IPS DF 6.9 (cell line): ENCODE measurements at regions not wholly inside any gene's neighbourhood (a gene's known extent, or its start where the extent isn't known, plus 50 kb on each side); places are given as distances from the start of the nearest gene placed in this dataset.

Experiments used
- DNase-seq: peaks from one replicate; pipeline ENCODE4 v3.0.0-alpha.2; 2013; ENCODE audit warnings: low read depth, low spot score
- H3K27ac ChIP-seq: one replicate; pipeline ENCODE4 v1.5.1; 2013; ENCODE audit warnings: low read length, control low read depth
- H3K27me3 ChIP-seq: 2 replicates; pipeline ENCODE4 v1.6.1; 2013; ENCODE audit warnings: mild to moderate bottlenecking, low read length; ENCODE audit not compliant: control insufficient read depth, insufficient read depth
- H3K36me3 ChIP-seq: 2 replicates; pipeline ENCODE4 v1.6.1; 2013; ENCODE audit warnings: low read length; ENCODE audit not compliant: control insufficient read depth, insufficient read depth
- H3K4me1 ChIP-seq: 2 replicates; pipeline ENCODE4 v1.6.1; 2013; ENCODE audit warnings: low read length; ENCODE audit not compliant: control insufficient read depth, insufficient read depth
- H3K4me3 ChIP-seq: 2 replicates; pipeline ENCODE4 v1.5.1; 2013; ENCODE audit warnings: mild to moderate bottlenecking, low read length
- H3K9me3 ChIP-seq: 2 replicates; pipeline ENCODE4 v1.6.1; 2013; ENCODE audit warnings: low read length, inconsistent platforms; ENCODE audit not compliant: control insufficient read depth, insufficient read depth
- WGBS: extraction: QIAGEN DNeasy Blood & Tissue Kit; methylation state at CpG from one replicate; pipeline ENCODE4 v1.1.7; 2013; ENCODE audit warnings: mixed read lengths, missing lambda C conversion rate; ENCODE audit not compliant: insufficient read length, insufficient coverage; 5-methylcytosine and 5-hydroxymethylcytosine counted together

- no CpG with 5 or more reads among the region's 3 CpGs for whole genome bisulfite sequencing
- no peaks in the 10 kb centered on the region for H3K36me3 ChIP-seq
- H3K27ac ChIP-seq: no peak overlapping the region
- DNase-seq: no peak
- no peaks in the 10 kb centered on the region for H3K27me3 ChIP-seq
- H3K4me3 ChIP-seq: no peak overlapping the region
- H3K9me3 ChIP-seq: no peaks in the 10 kb centered on the region
- H3K4me1 ChIP-seq: no peaks in the 10 kb centered on the region
Observed at GRCh38 chr10:58044072-58044471, 223.6 kb downstream of the IPMK start.

- H3K27ac ChIP-seq: no peak overlapping the region
Observed at GRCh38 chr10:58041901-58042300, 225.8 kb downstream of the IPMK start.

GRCh38 chr10:58030208-58030607 is 237.5 kb downstream of the IPMK start:
- Histone ChIP-seq H3K36me3 (no peaks in the 10 kb centered on the region), H3K4me1 (no peaks in the 10 kb centered on the region), H3K4me3 (no peak overlapping the region), H3K27ac (no peak overlapping the region), H3K9me3 (no peaks in the 10 kb centered on the region), H3K27me3 (no peaks in the 10 kb centered on the region)
- no peak for DNase-seq
- no CpG with 5 or more reads among the region's 4 CpGs for WGBS

More at GRCh38 chr10:58041901-58042300, 225.8 kb downstream of the IPMK start:
- no peaks in the 10 kb centered on the region for H3K4me1 ChIP-seq
- no peaks in the 10 kb centered on the region; the same call in 1 of the 2 replicates for H3K9me3 ChIP-seq
- no peaks in the 10 kb centered on the region for H3K27me3 ChIP-seq
- DNase-seq: no peak
- H3K4me3 ChIP-seq: no peak overlapping the region
- no peaks in the 10 kb centered on the region for H3K36me3 ChIP-seq

GRCh38 chr10:58028597-58029366 is 238.9 kb downstream of the IPMK start:
- no peak overlapping the region for H3K4me3 ChIP-seq
- no peaks in the 10 kb centered on the region for H3K9me3 ChIP-seq
- no peaks in the 10 kb centered on the region for H3K4me1 ChIP-seq
- no peaks in the 10 kb centered on the region for H3K36me3 ChIP-seq
- DNase-seq: no peak
- no peaks in the 10 kb centered on the region for H3K27me3 ChIP-seq
- H3K27ac ChIP-seq: no peak overlapping the region

- H3K4me1 ChIP-seq: no peaks in the 10 kb centered on the region
- no peak overlapping the region for H3K4me3 ChIP-seq
- H3K36me3 ChIP-seq: no peaks in the 10 kb centered on the region
- no peaks in the 10 kb centered on the region for H3K27me3 ChIP-seq
- H3K9me3 ChIP-seq: no peaks in the 10 kb centered on the region
- no CpG with 5 or more reads among the region's 1 CpG for WGBS
- DNase-seq: no peak
- H3K27ac ChIP-seq: no peak overlapping the region
Observed at GRCh38 chr10:58027426-58027825, 240.3 kb downstream of the IPMK start.

GRCh38 chr10:58026036-58026435 is 241.7 kb downstream of the IPMK start:
- no peak for DNase-seq
- Histone ChIP-seq H3K27ac (no peak overlapping the region), H3K4me3 (no peak overlapping the region), H3K36me3 (no peaks in the 10 kb centered on the region), H3K4me1 (no peaks in the 10 kb centered on the region), H3K9me3 (no peaks in the 10 kb centered on the region; the same call in 1 of the 2 replicates), H3K27me3 (no peaks in the 10 kb centered on the region)
- WGBS: no CpG with 5 or more reads among the region's 3 CpGs

- Histone ChIP-seq H3K9me3 (no peaks in the 10 kb centered on the region; the same call in 1 of the 2 replicates), H3K27ac (no peak overlapping the region), H3K4me3 (no peak overlapping the region), H3K36me3 (no peaks in the 10 kb centered on the region), H3K4me1 (no peaks in the 10 kb centered on the region), H3K27me3 (no peaks in the 10 kb centered on the region)
- no peak for DNase-seq
- WGBS: no CpG with 5 or more reads among the region's 2 CpGs
Observed at GRCh38 chr10:58023341-58024073, 244.2 kb downstream of the IPMK start.

- Histone ChIP-seq H3K27ac (no peak overlapping the region), H3K4me3 (no peak overlapping the region), H3K9me3 (no peaks in the 10 kb centered on the region; the same call in 1 of the 2 replicates), H3K36me3 (no peaks in the 10 kb centered on the region), H3K4me1 (no peaks in the 10 kb centered on the region), H3K27me3 (no peaks in the 10 kb centered on the region)
- no peak for DNase-seq
- no CpG with 5 or more reads among the region's 3 CpGs for WGBS
Observed at GRCh38 chr10:58019863-58020537, 247.7 kb downstream of the IPMK start.

GRCh38 chr10:58017719-58018367 is 249.9 kb downstream of the IPMK start:
- H3K4me3 ChIP-seq: no peak overlapping the region
- H3K27me3 ChIP-seq: no peaks in the 10 kb centered on the region
- WGBS: no CpG with 5 or more reads among the region's 5 CpGs
- H3K36me3 ChIP-seq: no peaks in the 10 kb centered on the region
- DNase-seq: no peak
- H3K9me3 ChIP-seq: no peaks in the 10 kb centered on the region; the same call in 1 of the 2 replicates
- H3K27ac ChIP-seq: no peak overlapping the region
- H3K4me1 ChIP-seq: no peaks in the 10 kb centered on the region

- H3K36me3 ChIP-seq: no peaks in the 10 kb centered on the region
- H3K27me3 ChIP-seq: no peaks in the 10 kb centered on the region
- DNase-seq: peak; percentile 16
- H3K27ac ChIP-seq: no peak overlapping the region
- H3K9me3 ChIP-seq: no peaks in the 10 kb centered on the region; the same call in 1 of the 2 replicates
- no CpG with 5 or more reads among the region's 1 CpG for WGBS
- no peaks in the 10 kb centered on the region for H3K4me1 ChIP-seq
- H3K4me3 ChIP-seq: no peak overlapping the region
Observed at GRCh38 chr10:58016614-58017013, 251.1 kb downstream of the IPMK start.
